OCI-LY1 (cell line): ENCODE measurements at regions not wholly inside any gene's neighbourhood (a gene's known extent, or its start where the extent isn't known, plus 50 kb on each side); places are given as distances from the start of the nearest gene placed in this dataset.

Source experiments
- H2AFZ ChIP-seq: fragments of 200-600 bp; sonication (generic), shearing (Covaris generic); 2 replicates; pipeline ENCODE4 v1.6.0; 2014; ENCODE audit warnings: antibody characterized with exemption, mild to moderate bottlenecking, low read length
- H3F3A ChIP-seq: fragments of 200-600 bp; sonication (generic), shearing (Covaris generic); 2 replicates; pipeline ENCODE4 v1.6.0; 2014; ENCODE audit warnings: mild to moderate bottlenecking, antibody characterized with exemption, low read length, moderate library complexity; ENCODE audit not compliant: insufficient read depth
- H3K27ac ChIP-seq: fragments of 200-600 bp; sonication (generic); 2 replicates; pipeline ENCODE4 v1.5.1; 2014; ENCODE audit warnings: low read length, mixed run types, mild to moderate bottlenecking, low read depth; ENCODE audit not compliant: poor library complexity, severe bottlenecking
- H3K27me3 ChIP-seq: fragments of 200-600 bp; sonication (generic); 2 replicates; pipeline ENCODE4 v1.6.0; 2014; ENCODE audit warnings: antibody characterized with exemption, mild to moderate bottlenecking, low read length, moderate library complexity; ENCODE audit not compliant: insufficient read depth
- H3K36me3 ChIP-seq: fragments of 200-600 bp; sonication (generic); 2 replicates; pipeline ENCODE4 v1.6.1; 2014; ENCODE audit warnings: mild to moderate bottlenecking, antibody characterized with exemption, low read length, moderate library complexity, mixed read lengths; ENCODE audit not compliant: insufficient read depth
- H3K4me1 ChIP-seq: fragments of 200-600 bp; sonication (generic); 2 replicates; pipeline ENCODE4 v1.5.1; 2014; ENCODE audit warnings: mild to moderate bottlenecking, low read length, moderate library complexity; ENCODE audit not compliant: insufficient read depth, severe bottlenecking
- H3K4me2 ChIP-seq: fragments of 200-600 bp; sonication (generic), shearing (Covaris generic); 2 replicates; pipeline ENCODE4 v1.6.1; 2014; ENCODE audit warnings: low read length
- H3K4me3 ChIP-seq: fragments of 200-600 bp; sonication (generic); 2 replicates; pipeline ENCODE4 v1.5.1; 2014; ENCODE audit warnings: low read length, low read depth, mild to moderate bottlenecking, mixed read lengths; ENCODE audit not compliant: poor library complexity, severe bottlenecking
- H3K79me2 ChIP-seq: fragments of 200-600 bp; shearing (Covaris generic); 2 replicates; pipeline ENCODE4 v1.6.1; 2016; ENCODE audit warnings: mixed run types, low read length, mixed read lengths; ENCODE audit not compliant: insufficient read depth
- H3K9ac ChIP-seq: fragments of 200-600 bp; sonication (generic), shearing (Covaris generic); 2 replicates; pipeline ENCODE4 v1.6.1; 2014; ENCODE audit warnings: mild to moderate bottlenecking, low read length, mixed read lengths
- H3K9me2 ChIP-seq: fragments of 200-600 bp; sonication (generic), shearing (Covaris generic); 2 replicates; pipeline ENCODE4 v1.6.1; 2014; ENCODE audit warnings: low read depth, mild to moderate bottlenecking, low read length, mixed read lengths
- H3K9me3 ChIP-seq: fragments of 200-600 bp; shearing (Covaris generic); 2 replicates; pipeline ENCODE4 v1.6.1; 2014; ENCODE audit warnings: low read length, mixed read lengths
- H4K20me1 ChIP-seq: fragments of 200-600 bp; sonication (generic), shearing (Covaris generic); 2 replicates; pipeline ENCODE4 v1.6.0; 2016; ENCODE audit warnings: mild to moderate bottlenecking, low read length; ENCODE audit not compliant: insufficient read depth
- CTCF ChIP-seq: fragments of 200-600 bp; sonication (generic), shearing (Covaris generic); IDR thresholded peaks from 2 replicates; pipeline ENCODE4 v1.5.1; 2017; ENCODE audit warnings: mild to moderate bottlenecking, antibody characterized with exemption, low read length, moderate library complexity, mixed read lengths
- EZH2 ChIP-seq: fragments of 200-600 bp; sonication (generic), shearing (Covaris generic); IDR thresholded peaks from 2 replicates; pipeline ENCODE4 v1.8.0; 2017; ENCODE audit warnings: borderline replicate concordance, mixed run types, mild to moderate bottlenecking, antibody characterized with exemption, low read length, moderate library complexity, mixed read lengths

GRCh38 chr5:143497749-143498148, 94.3 kb upstream of the NR3C1 start:
- H3K36me3 ChIP-seq = no peaks in the 10 kb centered on the region
- H3K9ac ChIP-seq = no peak overlapping the region
- no peaks in the 10 kb centered on the region for H3K27me3 ChIP-seq
- no peaks in the 10 kb centered on the region for H3F3A ChIP-seq
- TF ChIP-seq CTCF = no peak
- TF ChIP-seq EZH2 = no peak
- no peak overlapping the region for H3K27ac ChIP-seq
- no peaks in the 10 kb centered on the region for H3K4me1 ChIP-seq
- H3K9me3 ChIP-seq = peaks cover 2% of the 10 kb centered on the region; the same call in 1 of the 2 replicates
- no peaks in the 10 kb centered on the region for H3K79me2 ChIP-seq
- no peak overlapping the region for H2AFZ ChIP-seq
- H3K4me3 ChIP-seq = no peak overlapping the region
- H3K9me2 ChIP-seq = no peaks in the 10 kb centered on the region
- H3K4me2 ChIP-seq = no peak overlapping the region
- H4K20me1 ChIP-seq = no peaks in the 10 kb centered on the region

- Histone ChIP-seq H2AFZ (no peak overlapping the region), H3K4me1 (no peaks in the 10 kb centered on the region), H3K4me2 (no peak overlapping the region), H4K20me1 (no peaks in the 10 kb centered on the region), H3F3A (no peaks in the 10 kb centered on the region), H3K79me2 (no peaks in the 10 kb centered on the region), H3K9me2 (no peaks in the 10 kb centered on the region), H3K27ac (no peak overlapping the region), H3K36me3 (no peaks in the 10 kb centered on the region), H3K27me3 (no peaks in the 10 kb centered on the region), H3K9me3 (peaks cover 6% of the 10 kb centered on the region; the same call in 1 of the 2 replicates), H3K4me3 (no peak overlapping the region), H3K9ac (no peak overlapping the region)
- TF ChIP-seq EZH2 (no peak), CTCF (no peak)
Measured at GRCh38 chr5:143496943-143497342, 93.5 kb upstream of the NR3C1 start.

- no peaks in the 10 kb centered on the region for H3K79me2 ChIP-seq
- H3F3A ChIP-seq = no peaks in the 10 kb centered on the region
- H3K27ac ChIP-seq = no peak overlapping the region
- no peaks in the 10 kb centered on the region for H3K27me3 ChIP-seq
- H3K9ac ChIP-seq = no peak overlapping the region
- no peaks in the 10 kb centered on the region for H3K9me2 ChIP-seq
- no peaks in the 10 kb centered on the region for H4K20me1 ChIP-seq
- H2AFZ ChIP-seq = no peak overlapping the region
- no peaks in the 10 kb centered on the region for H3K4me1 ChIP-seq
- no peaks in the 10 kb centered on the region for H3K36me3 ChIP-seq
- H3K9me3 ChIP-seq = peaks cover 6% of the 10 kb centered on the region; the same call in 1 of the 2 replicates
- no peak overlapping the region for H3K4me3 ChIP-seq
- no peak overlapping the region for H3K4me2 ChIP-seq
- no peak for TF ChIP-seq EZH2
- no peak for TF ChIP-seq CTCF
Measured at GRCh38 chr5:143495821-143496275, 92.4 kb upstream of the NR3C1 start.
